AG04449 (cell line): ENCODE measurements at regions not wholly inside any gene's neighbourhood (a gene's known extent, or its start where the extent isn't known, plus 50 kb on each side); places are given as distances from the start of the nearest gene placed in this dataset.

Experiments
- CTCF ChIA-PET: fragments of 350-600 bp; formaldehyde crosslinking; extraction: SDS; loops from one replicate; lab custom pipeline; 2021; ENCODE audit warnings: antibody characterized with exemption; lab: Yijun Ruan, JAX
- POLR2A ChIA-PET: fragments of 400-600, 350-600 bp; formaldehyde crosslinking; extraction: SDS; loops from one replicate; lab custom pipeline; 2020; ENCODE audit warnings: antibody characterized with exemption, inconsistent platforms; lab: Yijun Ruan, JAX
- DNase-seq: peaks from one replicate; pipeline ENCODE4 v3.0.0-alpha.2; 2010; ENCODE audit warnings: low read depth, low spot score
- H3K4me3 ChIP-seq: 2 replicates; pipeline ENCODE4 v1.5.1; 2011; ENCODE audit warnings: low read depth, mild to moderate bottlenecking, control low read depth, low read length
- CTCF ChIP-seq: IDR thresholded peaks from one replicate; pipeline ENCODE4 v1.5.1; 2011; ENCODE audit warnings: mild to moderate bottlenecking, moderate library complexity, low read length, control low read depth, inconsistent platforms; ENCODE audit not compliant: insufficient read depth; ENCODE audit errors: missing control alignments

GRCh38 chr5:121572061-121572460 is 279.6 kb upstream of the FTMT start:
- no peak overlapping the region for H3K4me3 ChIP-seq
- ChIA-PET CTCF (no interaction called here), POLR2A (no interaction called here)
- DNase-seq: no peak
- no peak for TF ChIP-seq CTCF

GRCh38 chr5:121573721-121574382 is 277.8 kb upstream of the FTMT start:
- no peak for TF ChIP-seq CTCF
- CTCF ChIA-PET: no interaction called here

GRCh38 chr5:121581588-121581987 is 270.1 kb upstream of the FTMT start:
- ChIA-PET POLR2A (no interaction called here), CTCF (no interaction called here)
- no peak overlapping the region for H3K4me3 ChIP-seq
- DNase-seq: no peak
- TF ChIP-seq CTCF: no peak

More at GRCh38 chr5:121573721-121574382, 277.8 kb upstream of the FTMT start:
- DNase-seq: no peak
- POLR2A ChIA-PET: no interaction called here
- no peak overlapping the region for H3K4me3 ChIP-seq

- no peak for TF ChIP-seq CTCF
- no peak overlapping the region for H3K4me3 ChIP-seq
- POLR2A ChIA-PET: no interaction called here
- no peak for DNase-seq
- CTCF ChIA-PET: no interaction called here
These were observed 254.8 kb upstream of the FTMT start for GRCh38 chr5:121596882-121597281.

- DNase-seq: no peak
- H3K4me3 ChIP-seq: no peak overlapping the region
- POLR2A ChIA-PET: no interaction called here
- CTCF ChIA-PET: no interaction called here
- no peak for TF ChIP-seq CTCF
These were observed 242.9 kb upstream of the FTMT start for GRCh38 chr5:121608826-121609225.

GRCh38 chr5:121624035-121624434 is 227.6 kb upstream of the FTMT start:
- TF ChIP-seq CTCF: no peak
- ChIA-PET POLR2A (no interaction called here), CTCF (no interaction called here)
- H3K4me3 ChIP-seq: no peak overlapping the region
- DNase-seq: no peak
